ENCODE measurements at regions not wholly inside any gene's neighbourhood (a gene's known extent, or its start where the extent isn't known, plus 50 kb on each side); places are given as distances from the start of the nearest gene placed in this dataset.

DNA sequence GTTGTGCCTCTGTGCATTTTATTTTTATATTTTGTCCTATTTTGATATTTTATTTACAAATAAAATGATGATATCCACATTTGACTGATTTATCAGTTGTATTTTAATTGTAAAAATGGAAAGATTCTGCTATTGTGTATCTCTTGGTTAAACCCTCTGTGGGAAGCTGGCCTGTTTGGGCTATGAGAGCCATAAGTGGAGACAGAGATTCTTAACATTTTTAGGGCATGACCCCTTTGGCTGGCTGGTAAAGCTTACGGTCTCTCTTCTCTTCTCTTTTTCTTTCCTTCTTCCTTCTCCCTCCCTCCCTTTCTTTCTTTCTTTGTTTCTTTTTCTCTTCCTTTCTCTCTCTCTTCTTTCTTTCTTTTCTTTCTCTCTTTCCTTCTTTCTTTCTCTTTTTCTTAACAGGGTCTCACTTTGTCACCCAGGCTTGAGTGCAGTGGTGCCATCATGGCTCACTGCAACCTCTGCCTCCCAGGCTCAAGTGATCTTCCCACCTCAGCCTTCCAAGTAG, 172.3 kb upstream of the CDYL start:
- Histone ChIP-seq H3K27me3 (ENCODE audit: control insufficient read depth, insufficient read depth, low read length) (no peaks in the 10 kb centered on the region), H3K4me1 (ENCODE audit: control insufficient read depth, insufficient read depth, low read length) (peaks cover 7% of the 10 kb centered on the region; the same call in 1 of the 2 replicates), H3K36me3 (ENCODE audit: control insufficient read depth, insufficient read depth, low read length) (no peaks in the 10 kb centered on the region), H3K9me3 (ENCODE audit: control insufficient read depth, insufficient read depth, low read depth, low read length) (no peaks in the 10 kb centered on the region), H3K27ac (ENCODE audit: low read length) (no peak overlapping the region), H3K4me3 (ENCODE audit: low read depth in 2 of 2, low read length in 2 of 2) (no peak overlapping the region)
- POLR2A ChIA-PET, result interaction anchor here (0.7 kb wide), 2 partner anchors 8 to 169 kb away, joined by 3 read pairs; no protein-coding TSS in a partner anchor
- in situ Hi-C loops (cut with HindIII; ENCODE audit: low pct_unique_long_range_greater_than_20kb, low sequenced_read_pairs) (no loop called here), intact Hi-C loops (cut with micrococcal nuclease; ENCODE audit: unreplicated experiment) (no loop called here)
- ATAC-seq (no peak), DNase-seq (ENCODE audit: low read depth, low spot score) (no peak)
- CTCF ChIA-PET, result no interaction called here
- TF ChIP-seq CTCF (IDR thresholded peaks at IDR 0.05), result no peak
- TF ChIP-seq, protein P1, sequence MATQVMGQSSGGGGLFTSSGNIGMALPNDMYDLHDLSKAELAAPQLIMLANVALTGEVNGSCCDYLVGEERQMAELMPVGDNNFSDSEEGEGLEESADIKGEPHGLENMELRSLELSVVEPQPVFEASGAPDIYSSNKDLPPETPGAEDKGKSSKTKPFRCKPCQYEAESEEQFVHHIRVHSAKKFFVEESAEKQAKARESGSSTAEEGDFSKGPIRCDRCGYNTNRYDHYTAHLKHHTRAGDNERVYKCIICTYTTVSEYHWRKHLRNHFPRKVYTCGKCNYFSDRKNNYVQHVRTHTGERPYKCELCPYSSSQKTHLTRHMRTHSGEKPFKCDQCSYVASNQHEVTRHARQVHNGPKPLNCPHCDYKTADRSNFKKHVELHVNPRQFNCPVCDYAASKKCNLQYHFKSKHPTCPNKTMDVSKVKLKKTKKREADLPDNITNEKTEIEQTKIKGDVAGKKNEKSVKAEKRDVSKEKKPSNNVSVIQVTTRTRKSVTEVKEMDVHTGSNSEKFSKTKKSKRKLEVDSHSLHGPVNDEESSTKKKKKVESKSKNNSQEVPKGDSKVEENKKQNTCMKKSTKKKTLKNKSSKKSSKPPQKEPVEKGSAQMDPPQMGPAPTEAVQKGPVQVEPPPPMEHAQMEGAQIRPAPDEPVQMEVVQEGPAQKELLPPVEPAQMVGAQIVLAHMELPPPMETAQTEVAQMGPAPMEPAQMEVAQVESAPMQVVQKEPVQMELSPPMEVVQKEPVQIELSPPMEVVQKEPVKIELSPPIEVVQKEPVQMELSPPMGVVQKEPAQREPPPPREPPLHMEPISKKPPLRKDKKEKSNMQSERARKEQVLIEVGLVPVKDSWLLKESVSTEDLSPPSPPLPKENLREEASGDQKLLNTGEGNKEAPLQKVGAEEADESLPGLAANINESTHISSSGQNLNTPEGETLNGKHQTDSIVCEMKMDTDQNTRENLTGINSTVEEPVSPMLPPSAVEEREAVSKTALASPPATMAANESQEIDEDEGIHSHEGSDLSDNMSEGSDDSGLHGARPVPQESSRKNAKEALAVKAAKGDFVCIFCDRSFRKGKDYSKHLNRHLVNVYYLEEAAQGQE (IDR thresholded peaks at IDR 0.05; ENCODE audit: insufficient read depth in 1 of 2, low read depth in 2 of 2, low read length in 1 of 2), result no peak
- no peak for TF ChIP-seq TCF7L2 (IDR thresholded peaks at IDR 0.05; ENCODE audit: low read depth, low read length)
- no peak for TF ChIP-seq POLR2AphosphoS5 (IDR thresholded peaks at IDR 0.05; ENCODE audit: low read depth, low read length)
- TF ChIP-seq SIN3A (IDR thresholded peaks at IDR 0.05; ENCODE audit: borderline replicate concordance, insufficient read depth, low read depth, low read length), result no peak
- BruUV-seq (replicated peaks), result no TSS peak

GRCh38 chr6:4603291-4603690, 172.9 kb upstream of the CDYL start:
- DNase-seq (ENCODE audit: low read depth, low spot score) (no peak), ATAC-seq (no peak)
- POLR2A ChIA-PET, result no interaction called here

More at GRCh38 chr6:4603291-4603690, 172.9 kb upstream of the CDYL start:
- Histone ChIP-seq H3K9me3 (ENCODE audit: control insufficient read depth, insufficient read depth, low read depth, low read length) (no peaks in the 10 kb centered on the region), H3K36me3 (ENCODE audit: control insufficient read depth, insufficient read depth, low read length) (no peaks in the 10 kb centered on the region), H3K4me1 (ENCODE audit: control insufficient read depth, insufficient read depth, low read length) (peaks cover 7% of the 10 kb centered on the region; the same call in 1 of the 2 replicates), H3K4me3 (ENCODE audit: low read depth in 2 of 2, low read length in 2 of 2) (no peak overlapping the region), H3K27ac (ENCODE audit: low read length) (no peak overlapping the region), H3K27me3 (ENCODE audit: control insufficient read depth, insufficient read depth, low read length) (no peaks in the 10 kb centered on the region)
- no TSS peak for BruUV-seq (replicated peaks)
- TF ChIP-seq CTCF (IDR thresholded peaks at IDR 0.05) (no peak), POLR2AphosphoS5 (IDR thresholded peaks at IDR 0.05; ENCODE audit: low read depth, low read length) (no peak), TCF7L2 (IDR thresholded peaks at IDR 0.05; ENCODE audit: low read depth, low read length) (no peak), SIN3A (IDR thresholded peaks at IDR 0.05; ENCODE audit: borderline replicate concordance, insufficient read depth, low read depth, low read length) (no peak)
- TF ChIP-seq, protein P1 (IDR thresholded peaks at IDR 0.05; ENCODE audit: insufficient read depth in 1 of 2, low read depth in 2 of 2, low read length in 1 of 2), result no peak
- intact Hi-C loops (cut with micrococcal nuclease; ENCODE audit: unreplicated experiment) (no loop called here), in situ Hi-C loops (cut with HindIII; ENCODE audit: low pct_unique_long_range_greater_than_20kb, low sequenced_read_pairs) (no loop called here)
- CTCF ChIA-PET, result no interaction called here

Measured in Panc1 (cell line).